ENCODE measurements at regions not wholly inside any gene's neighbourhood (a gene's known extent, or its start where the extent isn't known, plus 50 kb on each side); places are given as distances from the start of the nearest gene placed in this dataset.

DNA sequence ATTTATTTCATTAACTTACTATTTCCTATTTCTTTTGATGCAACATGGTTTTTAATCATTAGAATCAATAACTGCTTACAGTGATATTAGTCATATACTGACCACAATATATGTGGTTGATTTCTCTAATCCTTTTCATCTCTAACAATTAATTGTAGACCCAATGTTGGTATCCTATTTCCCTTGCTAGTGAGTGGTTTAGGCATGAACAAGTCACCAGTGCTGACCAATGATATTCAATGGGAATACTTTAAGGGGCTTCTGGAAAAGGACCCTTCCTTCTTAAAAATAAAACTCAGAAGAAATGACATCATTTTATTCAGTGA, 672.4 kb upstream of the GRAMD2B start:
- DNase-seq (ENCODE audit: low spot score), result no peak

DNA sequence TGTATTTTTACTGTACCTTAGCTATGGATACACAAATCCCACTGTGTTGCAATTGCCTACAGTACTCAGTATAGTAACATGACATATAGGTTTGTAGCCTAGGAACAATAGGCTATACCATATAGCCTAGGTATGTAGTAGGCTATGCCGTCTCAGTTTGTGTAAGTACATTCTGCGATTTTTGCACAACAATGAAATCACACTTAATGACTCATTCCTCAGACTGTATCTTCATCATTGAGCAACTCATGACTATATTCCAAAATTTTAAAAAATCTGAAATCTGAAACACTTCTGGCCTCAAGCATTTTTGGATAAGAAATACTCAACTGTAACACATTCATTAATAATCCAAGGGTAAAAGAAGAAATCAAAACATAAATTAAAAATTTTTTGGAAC, 666.8 kb upstream of the GRAMD2B start:
- no peak for DNase-seq (ENCODE audit: low spot score)

DNA sequence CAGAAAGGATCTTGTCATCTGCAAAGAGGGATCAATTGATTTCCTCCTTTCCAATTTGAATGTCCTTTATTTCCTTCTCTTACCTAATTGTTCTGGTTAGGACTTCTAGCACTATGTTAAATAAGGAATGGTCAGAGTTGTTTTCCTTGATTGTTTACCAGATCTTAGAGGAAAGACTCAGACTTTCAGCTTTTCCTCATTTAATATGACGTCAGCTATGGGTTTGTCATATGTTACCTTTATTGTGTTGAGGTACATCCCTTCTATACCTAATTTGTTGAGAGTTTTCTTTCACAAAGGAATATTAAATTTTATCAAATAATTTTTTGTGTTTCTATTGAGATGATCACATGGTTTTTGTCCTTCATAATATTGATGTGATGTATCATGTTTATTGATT, 656.5 kb upstream of the GRAMD2B start:
- no peak for DNase-seq (ENCODE audit: low spot score)

DNA sequence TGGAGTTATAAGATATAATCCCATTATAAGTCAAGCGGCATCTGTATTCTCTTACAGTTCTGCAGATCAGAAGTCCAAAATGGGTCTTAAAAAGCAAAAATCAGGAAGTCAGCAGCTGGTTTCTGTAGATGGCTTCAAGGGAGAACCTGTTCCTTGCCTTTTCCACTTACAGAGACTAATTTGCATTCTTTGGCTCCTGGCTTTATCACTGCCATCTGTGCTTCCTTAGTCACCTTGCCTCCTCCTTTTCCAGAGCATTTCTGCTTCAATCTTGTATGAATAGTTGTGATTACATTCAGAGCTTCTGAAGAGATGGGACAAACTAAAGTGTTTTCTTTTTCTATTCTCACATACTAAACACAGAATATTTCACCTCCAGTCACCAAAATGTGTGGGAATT, 647.3 kb upstream of the GRAMD2B start:
- DNase-seq (ENCODE audit: low spot score), result no peak

DNA sequence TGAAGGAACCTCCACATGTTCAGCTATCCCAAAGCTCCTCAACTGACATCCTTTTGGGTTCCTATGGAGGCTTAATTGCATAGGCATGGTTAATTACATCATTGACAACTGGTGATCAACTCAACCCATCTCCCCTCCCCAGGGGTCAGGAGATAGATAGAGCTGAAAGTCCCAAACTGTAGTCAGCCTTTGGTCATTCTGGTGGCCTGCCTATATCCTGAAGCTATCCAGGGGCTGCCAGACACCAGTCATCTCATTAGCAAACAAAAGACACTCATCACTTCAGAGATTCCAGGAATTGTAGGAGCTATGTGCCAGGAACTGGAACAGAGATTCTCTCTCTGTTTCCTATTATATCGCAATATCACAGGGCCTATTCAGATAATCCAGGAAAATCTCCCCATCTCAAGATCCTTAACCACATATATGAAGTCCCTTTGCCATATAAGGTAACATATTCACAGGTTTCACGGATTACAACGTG, 646.5 kb upstream of the GRAMD2B start:
- DNase-seq (ENCODE audit: low spot score), result no peak

DNA sequence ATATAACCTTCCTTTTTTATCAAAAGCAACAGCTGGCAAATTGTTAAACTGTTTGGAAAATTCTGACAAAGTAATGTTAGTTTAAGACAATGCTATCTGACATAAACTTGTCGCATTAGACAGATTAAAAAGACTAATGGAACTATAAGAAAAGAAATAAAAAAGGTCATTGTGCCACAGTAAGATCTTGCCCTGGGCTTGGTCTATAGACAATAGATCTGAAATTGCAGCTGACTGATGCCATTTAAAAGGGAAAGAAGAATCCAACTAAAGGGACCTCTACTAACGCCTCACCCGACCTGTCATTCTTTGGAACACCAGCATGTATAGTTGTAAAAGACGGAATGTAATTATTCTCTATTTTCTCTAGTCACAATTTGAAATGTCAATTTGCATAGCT, 644.4 kb upstream of the GRAMD2B start:
- DNase-seq (ENCODE audit: low spot score), result no peak

DNA sequence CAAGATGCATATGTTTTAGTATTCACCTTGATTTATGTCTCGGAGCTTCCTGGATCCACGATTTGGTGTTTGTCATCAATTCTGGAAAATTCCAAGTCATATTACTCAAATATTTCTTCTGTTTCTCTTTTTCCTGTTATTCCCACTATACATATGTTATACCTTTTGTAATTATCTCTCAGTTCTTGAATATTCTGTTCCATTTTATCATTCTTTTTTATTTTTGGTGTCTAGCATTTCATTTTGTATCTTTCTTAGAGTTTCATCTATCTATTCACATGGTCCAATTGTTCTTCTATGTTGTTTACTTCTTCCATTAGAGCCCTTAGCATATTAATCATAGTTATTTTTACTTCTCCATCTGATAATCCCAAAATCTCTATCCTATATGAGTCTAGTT, 637.8 kb upstream of the GRAMD2B start:
- DNase-seq (ENCODE audit: low spot score), result no peak

DNA sequence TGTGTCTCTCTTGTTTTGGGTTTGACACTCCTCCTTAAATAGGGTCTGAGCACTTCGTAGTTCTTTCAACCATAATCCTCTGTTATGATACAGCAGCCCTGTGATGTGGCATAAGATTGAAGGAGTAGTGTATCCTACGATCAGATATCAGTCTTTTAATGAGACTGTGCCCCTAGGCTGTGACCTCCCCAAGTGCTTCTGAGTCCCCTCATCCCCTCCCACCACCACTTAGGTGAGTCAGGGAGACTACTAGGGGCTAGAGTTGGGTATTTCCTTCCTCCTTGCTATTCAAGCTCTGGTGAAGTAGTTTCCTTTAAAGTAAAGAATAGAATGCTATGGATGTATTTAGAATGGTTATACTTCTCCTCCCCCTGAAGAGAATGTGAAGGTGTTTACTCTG, 637.2 kb upstream of the GRAMD2B start:
- DNase-seq (ENCODE audit: low spot score), result no peak

DNA sequence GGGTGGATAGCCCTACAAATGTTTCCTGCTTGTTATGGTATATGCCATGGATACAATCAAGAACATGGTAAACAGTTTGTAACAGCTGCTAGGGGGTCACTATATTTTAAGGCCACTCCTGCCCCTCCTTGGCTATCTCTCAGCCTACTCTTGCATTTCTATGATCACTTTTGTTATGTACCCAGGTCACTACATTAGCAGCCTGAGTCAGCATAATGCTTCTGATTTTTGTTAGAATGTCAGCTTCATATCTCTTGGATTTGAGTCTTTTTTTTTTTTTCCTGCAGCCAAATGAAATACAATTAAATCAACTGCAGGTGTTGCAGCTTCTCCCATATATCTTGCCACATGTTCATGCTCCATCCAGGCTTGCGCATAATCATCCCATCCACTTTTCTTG, 629.7 kb upstream of the GRAMD2B start:
- no peak for DNase-seq (ENCODE audit: low spot score)

DNA sequence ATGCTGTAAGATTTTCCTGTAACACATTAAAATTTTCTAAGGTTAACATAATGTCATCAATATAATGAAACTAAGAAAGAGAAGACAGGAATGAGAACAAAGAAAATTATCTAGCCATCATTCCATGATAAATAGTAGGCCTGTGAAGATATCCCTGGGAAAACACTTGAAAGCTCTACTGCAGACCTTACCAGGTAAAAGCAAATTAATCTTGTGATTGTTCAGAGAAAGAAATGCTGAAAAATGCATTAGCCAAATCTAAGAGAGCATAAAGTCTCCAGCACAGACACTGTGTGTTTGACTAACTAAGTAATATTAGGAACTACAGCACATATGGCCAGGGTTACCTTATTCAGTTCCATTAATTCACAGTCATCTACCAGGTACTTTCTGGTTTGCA, 628.3 kb upstream of the GRAMD2B start:
- DNase-seq (ENCODE audit: low spot score), result no peak

DNA sequence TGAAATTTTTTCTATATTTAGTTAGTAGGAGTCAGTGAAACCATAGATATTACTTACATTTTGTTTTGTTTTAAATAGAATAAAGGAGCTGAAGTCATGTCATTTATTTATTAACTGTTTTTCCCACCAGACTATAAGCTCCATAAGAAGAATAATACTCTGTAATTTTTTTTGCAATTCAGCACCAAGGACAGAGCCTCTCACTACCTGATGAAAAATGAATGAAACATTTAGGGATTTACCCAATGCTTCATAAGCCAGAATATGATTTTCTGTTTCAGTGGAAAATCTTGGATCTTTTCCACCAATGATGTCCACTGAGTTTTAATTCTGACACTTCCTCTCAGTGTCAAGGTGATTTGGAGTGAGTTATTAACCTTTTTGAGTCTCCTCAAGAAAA, 624.9 kb upstream of the GRAMD2B start:
- no peak for DNase-seq (ENCODE audit: low spot score)

DNA sequence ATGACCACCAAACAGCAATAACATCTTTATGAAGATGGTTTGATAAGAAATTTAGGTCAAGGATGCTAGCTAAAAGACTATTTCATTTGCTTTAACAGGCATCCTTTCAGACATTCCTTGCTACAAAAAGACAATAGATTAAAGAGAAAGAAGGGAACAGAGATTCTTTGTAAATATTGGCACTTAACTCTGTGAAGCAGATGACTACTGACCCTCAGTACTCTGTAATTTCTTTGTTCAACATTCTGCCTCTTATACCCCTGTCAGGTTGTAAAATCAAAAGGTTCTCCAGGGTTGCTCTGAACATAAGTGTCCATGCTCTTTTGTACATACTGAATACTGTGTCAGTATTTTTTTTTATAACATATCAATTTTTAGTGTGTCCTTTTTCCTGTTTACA, 610.6 kb upstream of the GRAMD2B start:
- no peak for DNase-seq (ENCODE audit: low spot score)

DNA sequence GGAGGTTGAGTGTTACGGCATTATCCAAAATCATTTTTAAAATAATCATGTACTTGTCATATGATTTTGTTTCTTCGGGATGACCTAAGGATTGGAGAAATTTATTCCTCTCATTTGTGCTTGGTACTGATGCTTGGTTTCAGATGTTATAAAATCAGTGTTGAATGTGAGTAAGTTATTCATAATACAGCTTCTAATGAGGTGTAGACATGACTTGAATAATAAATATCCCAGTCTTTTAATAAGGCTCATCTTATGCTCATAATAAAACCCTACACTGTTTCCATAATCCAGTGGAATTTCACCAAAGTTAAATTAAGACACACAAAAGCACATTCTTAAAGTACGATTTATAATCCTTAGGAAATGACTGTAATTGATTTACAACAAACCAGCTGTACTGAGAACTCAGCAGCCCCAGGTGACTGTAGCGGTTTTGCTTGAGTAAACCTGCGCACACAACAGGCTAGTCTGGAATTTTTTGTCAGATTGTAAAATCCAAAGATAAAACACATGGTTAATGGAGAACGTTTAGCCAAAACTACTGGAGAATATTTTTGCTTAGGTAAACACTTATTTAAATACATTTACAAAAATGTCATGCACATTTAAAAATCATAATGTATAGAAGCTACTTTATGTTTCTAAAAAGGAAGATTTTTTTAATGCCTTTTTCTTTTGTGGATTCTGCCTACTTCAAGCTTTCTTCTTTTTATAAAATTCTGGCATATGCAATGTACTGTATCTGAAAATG, 609.8 kb upstream of the GRAMD2B start:
- DNase-seq (ENCODE audit: low spot score), result no peak

DNA sequence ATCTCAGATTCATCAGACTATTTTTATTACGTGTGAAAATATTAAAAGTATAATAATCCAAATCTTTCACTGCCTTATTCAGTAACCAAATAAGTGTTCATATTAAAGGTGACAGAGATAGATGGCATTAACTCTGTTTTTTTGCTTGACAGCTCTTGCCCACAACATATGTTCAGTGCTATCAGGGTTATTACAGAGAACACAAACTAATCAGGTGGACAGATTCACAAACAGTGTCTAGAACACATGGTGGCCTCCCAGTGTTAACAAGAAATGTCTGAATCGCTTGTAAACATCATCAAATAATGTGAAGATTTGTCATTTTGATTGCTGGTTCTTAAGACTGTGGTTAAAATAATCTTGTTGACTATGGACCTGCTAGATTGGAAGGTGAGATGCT, 609.1 kb upstream of the GRAMD2B start:
- DNase-seq (ENCODE audit: low spot score), result no peak

DNA sequence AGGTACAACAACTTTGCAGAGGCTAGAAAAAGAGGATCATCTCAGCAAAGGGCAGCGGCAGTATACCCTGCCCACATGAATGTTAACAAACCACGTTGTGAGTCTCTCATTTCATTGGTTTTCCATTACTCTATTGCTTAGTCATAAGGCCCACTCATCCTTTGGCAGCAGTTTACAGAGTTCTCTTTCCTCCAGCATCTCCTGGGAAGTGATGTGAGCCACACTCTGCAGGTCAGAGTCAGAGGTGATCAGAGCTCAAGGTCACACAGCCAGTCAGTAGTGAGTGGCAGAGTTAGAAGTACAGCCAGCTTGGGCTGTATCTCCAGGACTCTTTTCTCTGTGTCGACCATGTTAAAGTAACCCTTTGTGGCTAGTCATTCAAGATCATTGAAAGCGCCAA, 599.6 kb upstream of the GRAMD2B start:
- DNase-seq (ENCODE audit: low spot score), result no peak

DNA sequence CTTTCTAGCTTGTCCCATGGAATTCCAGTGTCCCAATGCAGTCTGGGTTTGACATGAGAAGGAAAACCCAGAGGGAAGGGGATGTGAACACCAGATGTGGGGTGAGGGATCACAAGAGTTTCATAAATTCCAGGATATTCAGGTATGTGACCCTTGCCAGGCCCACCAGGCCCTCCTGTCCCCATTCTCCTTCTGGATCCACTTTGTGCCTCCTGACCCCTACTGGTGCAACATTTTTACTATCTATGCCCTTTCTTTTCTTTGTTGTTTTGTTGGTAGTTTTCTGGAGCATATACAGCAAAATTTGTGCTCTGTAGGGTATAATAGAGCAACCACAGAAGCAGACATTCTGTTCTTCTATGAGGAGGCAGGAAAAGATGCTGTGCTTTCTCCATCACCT, 597.0 kb upstream of the GRAMD2B start:
- no peak for DNase-seq (ENCODE audit: low spot score)

DNA sequence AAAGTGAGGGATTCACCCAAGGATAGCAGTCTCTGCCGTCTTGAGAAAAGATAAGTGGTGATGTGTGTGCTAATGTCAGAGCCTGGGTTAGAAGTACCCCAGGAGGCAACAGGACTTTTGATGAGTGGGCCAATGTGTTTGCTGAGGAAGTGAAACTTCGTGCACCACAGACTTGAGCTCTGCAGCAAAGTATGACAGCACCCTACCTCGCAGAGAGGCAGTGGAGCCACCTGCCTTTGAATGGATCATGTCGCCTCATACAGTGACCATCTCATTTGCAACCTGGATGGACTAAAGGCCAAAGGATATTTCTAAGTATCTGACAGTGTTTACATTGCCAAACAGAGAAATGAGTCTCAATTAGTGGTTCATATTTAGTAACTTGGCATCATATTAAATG, 593.9 kb upstream of the GRAMD2B start:
- DNase-seq (ENCODE audit: low spot score), result no peak

DNA sequence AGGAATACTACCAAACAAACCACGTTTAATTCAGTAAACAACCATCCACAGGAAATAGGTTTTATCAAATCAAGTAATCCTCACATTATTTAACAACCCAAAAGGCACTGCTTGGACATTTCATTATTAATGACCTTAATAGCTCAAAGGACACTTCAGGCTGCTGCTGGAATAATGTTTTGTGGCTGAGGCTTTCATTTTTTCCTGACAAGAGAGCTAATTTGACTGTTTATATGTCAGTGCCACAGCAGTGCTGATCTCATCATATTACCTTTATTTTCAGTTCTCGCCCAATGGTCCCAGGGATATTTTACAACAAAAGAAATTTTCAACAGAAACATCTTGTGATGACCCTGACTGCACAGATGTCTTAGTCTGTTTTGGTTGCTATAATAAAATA, 589.8 kb upstream of the GRAMD2B start:
- DNase-seq (ENCODE audit: low spot score), result no peak

DNA sequence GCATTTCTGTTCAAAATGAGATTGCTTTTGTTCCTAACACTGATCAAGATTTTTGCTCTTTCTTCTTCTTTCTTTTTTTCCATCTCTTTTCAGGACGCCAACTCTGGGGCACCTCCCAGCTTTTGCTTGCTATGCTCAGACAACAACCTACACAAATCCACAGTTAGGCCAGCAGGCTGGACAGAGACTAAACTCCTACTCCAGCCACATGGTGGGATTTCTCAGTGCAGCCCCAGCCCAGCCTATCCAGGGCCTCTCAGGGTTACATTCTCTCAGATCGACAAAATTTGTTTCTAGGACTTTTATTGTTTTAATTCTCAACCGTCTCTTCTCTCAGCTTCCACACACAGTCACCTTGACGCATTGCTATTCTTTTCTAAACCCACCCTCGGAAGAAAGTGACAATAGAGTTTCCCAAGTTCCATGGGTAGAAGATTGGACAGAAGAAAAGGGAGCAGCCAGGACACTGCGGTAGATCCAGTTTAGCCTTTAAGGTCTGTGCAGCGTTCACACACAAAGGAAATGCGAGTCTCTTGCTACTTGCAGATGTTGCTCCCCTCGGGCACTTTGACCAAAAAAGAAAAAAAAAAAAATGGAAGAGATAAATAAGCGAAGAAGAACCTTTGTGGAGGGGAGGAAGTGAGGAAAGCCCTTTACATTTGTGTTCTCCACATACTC, 588.6 kb upstream of the GRAMD2B start:
- DNase-seq (ENCODE audit: low spot score), result no peak

DNA sequence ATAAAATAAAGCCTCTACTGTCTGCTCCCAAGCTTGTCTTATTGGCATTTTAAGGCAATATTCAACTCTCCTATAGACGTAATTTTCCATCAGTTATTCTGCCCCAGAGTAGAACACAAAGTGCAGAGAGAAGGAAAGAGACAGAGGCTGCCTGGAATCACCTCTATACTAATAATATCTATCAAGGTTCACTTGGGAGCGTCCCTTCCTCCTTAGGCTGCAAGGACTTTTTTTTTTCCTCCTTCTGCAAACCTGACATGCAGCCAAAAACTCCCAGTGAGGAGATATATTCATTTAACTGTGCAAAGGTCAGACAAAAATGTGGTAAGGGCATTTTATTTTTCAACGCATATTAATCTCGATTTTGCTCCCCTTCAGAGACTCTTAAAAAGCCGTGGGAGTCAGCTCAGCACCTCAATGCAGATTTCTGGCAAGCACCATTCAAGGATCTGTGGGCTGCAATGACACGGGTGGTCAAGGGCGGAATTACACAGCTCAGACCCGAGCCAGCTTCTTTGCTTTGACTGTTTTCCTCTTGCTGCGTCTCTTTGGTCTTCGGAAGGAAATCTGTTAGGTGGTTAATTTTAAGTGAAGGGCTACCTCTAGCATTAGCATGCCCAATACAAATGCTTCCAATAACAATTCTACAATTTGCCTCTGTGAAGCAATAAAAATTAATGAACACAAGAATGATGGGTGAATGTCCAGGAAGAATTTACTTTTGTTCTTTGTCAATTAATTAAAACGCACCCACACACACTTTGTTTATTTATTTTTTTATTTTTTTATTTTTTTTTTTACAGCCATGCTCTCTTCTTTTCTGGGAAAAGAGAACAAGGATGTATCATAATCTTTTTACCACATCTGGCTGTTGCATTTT, 587.7 kb upstream of the GRAMD2B start:
- DNase-seq (ENCODE audit: low spot score), result peak; percentile 5

DNA sequence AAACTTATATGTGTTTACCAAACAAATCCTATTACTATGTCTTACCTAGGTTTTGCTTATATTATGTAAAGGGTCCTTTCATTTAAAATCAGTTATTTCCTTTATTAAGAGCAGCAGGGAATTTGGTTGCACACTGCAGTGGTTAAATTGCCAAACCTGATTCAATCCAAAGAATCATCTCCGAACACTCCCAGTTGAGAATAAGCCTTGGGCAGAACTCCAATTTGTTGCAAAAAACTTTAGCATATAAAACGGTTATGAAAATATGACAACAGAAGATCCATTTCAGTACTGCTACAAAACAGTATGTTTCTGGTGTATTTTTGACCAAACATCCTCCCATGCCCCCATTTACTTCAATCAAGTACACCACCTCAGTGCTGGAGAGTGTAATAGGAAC, 587.0 kb upstream of the GRAMD2B start:
- no peak for DNase-seq (ENCODE audit: low spot score)

DNA sequence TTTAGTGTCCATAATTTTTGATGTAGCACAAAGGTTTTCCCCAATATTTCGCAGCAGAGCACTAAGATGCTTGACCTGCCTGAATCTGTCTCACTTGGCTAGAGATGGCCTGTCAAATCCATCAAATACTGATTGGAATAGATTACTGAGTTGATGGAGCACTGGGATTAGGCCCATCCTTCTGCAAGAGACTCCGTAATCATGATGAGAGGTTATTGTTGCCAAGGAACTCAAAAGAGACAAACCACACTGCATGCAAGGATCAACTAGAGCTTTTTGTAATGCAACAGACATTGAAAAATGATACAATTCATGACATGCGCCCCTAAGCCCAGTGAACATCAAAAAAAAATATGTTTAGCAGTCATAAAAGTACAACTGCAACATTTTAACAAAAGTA, 585.3 kb upstream of the GRAMD2B start:
- DNase-seq (ENCODE audit: low spot score), result no peak

DNA sequence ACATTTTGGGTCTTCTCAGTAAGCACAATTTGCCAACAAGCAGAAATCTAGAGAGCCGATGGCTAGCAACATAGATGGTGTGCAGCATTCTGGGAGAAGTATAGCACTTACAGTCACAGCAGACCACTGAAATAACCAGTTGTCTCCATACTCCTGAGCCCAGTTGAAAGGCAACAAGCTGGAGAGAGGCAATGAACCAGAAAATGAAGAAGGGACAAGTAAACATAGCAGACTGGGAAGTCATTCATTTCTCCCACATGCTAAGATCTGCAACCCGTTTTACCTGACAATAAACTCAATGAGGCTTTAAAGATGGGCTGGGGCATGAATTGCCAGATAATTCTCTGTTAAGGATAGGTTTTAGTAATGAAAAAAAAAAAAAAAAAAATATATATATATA, 575.6 kb upstream of the GRAMD2B start:
- DNase-seq (ENCODE audit: low spot score), result no peak
